HEK293 (cell line): ENCODE measurements at regions not wholly inside any gene's neighbourhood (a gene's known extent, or its start where the extent isn't known, plus 50 kb on each side); places are given as distances from the start of the nearest gene placed in this dataset.

Experiments used
- CTCF ChIP-seq: fragments of 450-650 bp; formaldehyde crosslinking; IDR thresholded peaks from 2 replicates; pipeline ENCODE4 v1.5.1; 2016; ENCODE audit warnings: missing biosample characterization, missing genetic modification characterization
- PRDM10 ChIP-seq: fragments of 450-650 bp; formaldehyde crosslinking; IDR thresholded peaks from 2 replicates; pipeline ENCODE4 v1.5.1; 2016; ENCODE audit warnings: missing biosample characterization, missing genetic modification characterization
- ZNF324 ChIP-seq: fragments of 450-650 bp; formaldehyde crosslinking; IDR thresholded peaks from 2 replicates; pipeline ENCODE4 v1.5.1; 2016; ENCODE audit warnings: missing biosample characterization, missing genetic modification characterization
- ZNF670 ChIP-seq: fragments of 450-650 bp; formaldehyde crosslinking; IDR thresholded peaks from 2 replicates; pipeline ENCODE4 v1.5.1; 2016; ENCODE audit warnings: missing biosample characterization, missing genetic modification characterization, low read depth
- ZNF76 ChIP-seq: fragments of 450-650 bp; formaldehyde crosslinking; IDR thresholded peaks from 2 replicates; pipeline ENCODE4; 2016; ENCODE audit warnings: low read depth, missing biosample characterization, missing genetic modification characterization, borderline replicate concordance
- ZNF768 ChIP-seq: fragments of 450-650 bp; formaldehyde crosslinking; IDR thresholded peaks from 2 replicates; pipeline ENCODE4 v1.5.1; 2018; ENCODE audit warnings: missing biosample characterization, mild to moderate bottlenecking, missing genetic modification characterization

- no peak for TF ChIP-seq ZNF768 (tag by site-specific recombination)
- no peak for TF ChIP-seq ZNF670
- TF ChIP-seq PRDM10 (tag by site-specific recombination), result no peak
- no peak for TF ChIP-seq ZNF324 (tag by site-specific recombination)
- TF ChIP-seq CTCF (tag by site-specific recombination), result no peak
- no peak for TF ChIP-seq ZNF76 (tag by site-specific recombination)
Observed at GRCh38 chr18:57922885-57923284, 119.8 kb upstream of the ATP8B1 start.
